GM21528 (cell line): ENCODE measurements at regions not wholly inside any gene's neighbourhood (a gene's known extent, or its start where the extent isn't known, plus 50 kb on each side); places are given as distances from the start of the nearest gene placed in this dataset.
A peak's percentile ranks its signal among the peaks of the same experiment; 100 is the strongest.
"Not testable (repeated sequence)": the region's sequence is repeated elsewhere in the genome, so short reads cannot be mapped to it uniquely, and the experiment has no call there.

ENCODE experiments used
- ATAC-seq: cut with Tn5 transposase; IDR thresholded peaks from one replicate; pipeline ENCODE4 v1.9.1; 2021; ENCODE audit warnings: mild to moderate bottlenecking, moderate library complexity; ENCODE audit not compliant: unreplicated experiment, low FRiP score

DNA sequence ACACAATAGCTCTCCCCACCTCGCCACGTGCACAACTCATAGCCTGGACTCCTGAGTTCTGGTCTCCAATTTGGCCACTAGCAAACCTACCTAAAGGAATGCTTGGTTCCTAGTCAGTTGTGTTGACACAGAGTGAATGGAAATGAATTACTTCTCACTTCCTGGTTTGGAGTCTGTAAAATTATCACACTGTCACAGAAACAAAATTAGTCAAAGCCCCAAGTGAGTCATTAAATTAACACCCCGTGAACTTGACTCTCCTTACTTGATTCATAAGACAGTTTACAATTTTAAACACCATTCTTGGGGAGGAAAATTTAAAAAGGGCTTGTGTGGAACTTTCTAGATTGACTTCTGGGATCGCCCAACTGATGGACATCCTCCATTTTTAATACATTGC lies 276.2 kb upstream of the CTNNB1 start:
- ATAC-seq, result no peak

DNA sequence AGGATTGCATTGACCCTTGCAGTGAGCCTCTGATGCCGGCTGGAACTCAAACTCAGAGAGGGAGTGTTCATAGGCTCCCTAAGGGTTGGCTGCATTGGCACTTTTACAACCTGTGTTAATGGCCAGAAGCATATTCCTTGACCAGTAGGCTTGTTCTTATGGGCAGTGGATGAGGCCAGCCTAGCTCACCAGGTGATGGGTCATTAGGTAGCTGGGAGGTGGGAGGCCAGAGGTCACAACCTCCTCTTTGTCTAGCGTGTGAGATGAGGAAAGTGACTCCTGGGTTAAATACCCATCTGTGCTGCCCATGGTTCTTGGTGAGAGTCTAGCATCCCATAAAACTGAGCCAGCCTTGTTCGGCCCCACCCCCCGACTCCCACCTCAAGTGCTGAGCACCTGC lies 275.7 kb upstream of the CTNNB1 start:
- no peak for ATAC-seq

DNA sequence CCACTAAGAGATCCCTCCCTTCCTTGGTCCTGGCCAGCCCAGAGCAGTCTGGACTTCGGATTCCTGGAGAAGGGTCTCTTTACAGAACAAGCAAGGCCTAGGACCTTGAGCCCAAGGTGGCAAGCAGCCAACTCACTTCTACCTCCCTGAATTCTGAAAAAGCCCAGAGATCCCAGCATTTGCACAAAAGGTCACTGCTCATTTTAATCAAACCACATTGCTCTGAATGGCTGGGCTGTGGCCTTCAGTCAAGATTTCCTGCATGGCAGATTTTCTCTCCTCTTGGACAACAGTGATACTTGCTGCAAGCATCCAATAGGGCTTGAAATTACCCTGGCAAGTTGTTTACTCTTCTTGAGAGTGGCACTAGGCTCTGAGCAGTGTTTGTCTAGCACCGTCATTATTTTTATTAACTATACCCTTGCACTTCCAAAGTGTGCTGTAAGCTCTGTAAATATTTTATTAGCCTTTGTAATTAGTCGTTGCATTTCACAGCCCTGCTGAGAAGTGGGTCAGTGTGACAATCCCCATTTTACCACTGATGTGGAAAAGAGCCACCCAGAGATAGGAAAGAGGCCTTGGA lies 274.7 kb upstream of the CTNNB1 start:
- no peak for ATAC-seq

DNA sequence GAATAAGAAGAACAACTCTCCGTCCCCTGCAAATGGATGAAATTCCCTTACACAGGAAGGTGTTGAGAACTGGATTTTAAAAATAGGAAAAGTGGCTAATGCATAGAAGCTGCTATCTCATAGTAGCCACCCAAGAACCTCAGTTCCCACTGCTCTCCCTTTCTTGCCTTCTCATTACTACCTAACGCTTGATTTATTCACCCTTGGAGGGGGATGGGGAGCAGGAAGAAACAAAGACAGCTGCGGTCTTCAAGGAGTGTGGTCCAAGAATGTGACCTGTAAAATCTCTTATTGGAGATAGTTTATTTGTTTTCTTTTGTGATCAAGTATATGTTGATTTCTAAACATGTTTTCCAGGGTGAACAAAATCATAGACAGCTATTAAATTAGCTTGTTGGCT lies 274.1 kb upstream of the CTNNB1 start:
- no peak for ATAC-seq

DNA sequence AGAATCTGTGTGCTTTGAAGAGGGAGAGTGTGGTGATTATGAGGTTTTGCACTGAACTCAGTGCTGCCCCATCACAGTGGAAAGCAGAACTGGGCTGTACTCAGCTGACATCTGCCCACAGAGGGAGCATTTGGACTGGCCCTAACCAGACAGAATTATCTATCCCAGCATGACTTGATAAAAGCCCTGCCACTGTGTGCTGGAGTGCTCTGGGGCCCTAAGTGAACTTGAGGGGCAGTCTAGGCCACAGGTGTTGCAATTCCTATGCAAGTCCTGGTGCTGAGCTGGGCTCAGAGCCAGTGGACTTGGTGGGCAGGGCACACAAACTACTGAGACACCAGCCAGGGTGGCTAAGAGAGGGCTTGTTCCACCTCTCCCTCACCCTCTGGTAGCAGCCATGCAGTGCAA lies 269.2 kb upstream of the CTNNB1 start:
- no peak for ATAC-seq

DNA sequence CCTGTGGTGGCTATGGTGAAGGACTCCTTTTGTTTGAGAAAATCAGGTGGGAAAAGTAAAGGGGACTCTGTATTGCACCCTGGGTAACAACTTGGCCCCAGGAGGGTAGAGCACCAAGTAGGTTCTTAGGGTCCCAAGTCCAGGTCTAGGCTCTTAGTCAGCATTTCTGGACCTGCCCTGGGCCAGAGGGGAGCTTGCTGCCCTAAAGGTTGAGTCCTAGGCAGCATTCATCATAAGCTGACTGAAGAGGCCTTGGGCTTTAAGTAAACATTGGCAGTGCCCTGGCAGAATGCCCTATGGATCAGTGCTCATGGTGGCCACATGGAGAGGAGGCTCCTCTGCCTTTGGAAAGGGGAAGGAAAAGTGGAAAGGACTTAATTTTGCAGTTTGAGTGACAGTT lies 268.5 kb upstream of the CTNNB1 start:
- no peak for ATAC-seq

DNA sequence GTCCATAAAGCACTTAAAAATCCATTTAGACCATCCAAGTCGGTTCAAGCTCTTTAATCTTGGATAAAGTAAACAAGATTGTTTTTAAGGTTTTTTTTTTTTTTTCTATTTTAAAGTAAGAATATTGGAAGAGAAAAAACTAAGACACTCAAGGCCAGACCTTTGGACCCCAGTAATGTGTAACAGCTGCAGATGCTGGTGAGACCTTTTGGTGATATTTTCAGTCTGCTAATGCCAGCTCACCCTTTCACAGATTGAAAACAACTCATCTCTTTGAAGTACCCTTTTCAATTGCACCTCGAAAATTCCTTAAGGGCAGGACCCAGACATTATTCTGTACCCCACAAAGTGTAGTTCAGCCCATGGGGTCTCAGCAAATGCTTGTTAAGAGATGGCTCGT lies 260.7 kb upstream of the CTNNB1 start:
- no peak for ATAC-seq

DNA sequence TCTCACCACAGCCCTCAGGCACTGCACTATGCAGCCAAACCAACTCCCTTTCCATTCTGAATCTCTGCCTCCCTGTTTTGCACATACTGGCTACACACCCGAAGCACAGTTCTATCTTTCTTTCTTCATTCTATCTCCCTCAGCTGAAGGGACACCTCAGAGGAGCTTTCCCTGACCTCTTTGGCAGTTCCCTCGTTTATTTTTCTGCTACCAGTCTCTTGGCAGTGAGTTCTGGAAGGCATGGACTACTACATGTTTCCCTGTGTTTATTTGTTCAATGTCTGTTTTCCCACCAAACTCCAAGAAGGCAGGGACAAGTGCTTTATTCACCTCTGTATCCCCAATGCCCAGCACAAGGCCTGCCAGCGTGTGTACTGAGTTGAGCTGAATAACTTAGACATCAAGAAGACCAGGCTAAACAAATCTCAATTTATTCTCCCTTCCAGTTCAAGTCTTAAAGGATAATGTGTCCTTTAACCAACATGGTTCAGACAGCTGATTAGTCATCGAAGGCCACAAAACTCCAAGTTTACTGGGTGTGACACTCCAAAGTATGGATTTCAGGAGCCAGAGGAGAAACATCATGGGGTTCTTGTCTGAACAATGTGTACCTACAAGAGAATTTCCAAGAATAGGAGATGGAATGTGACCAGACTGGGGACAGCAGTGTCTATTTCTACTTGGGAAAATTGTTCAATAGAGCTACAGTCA lies 260.1 kb upstream of the CTNNB1 start:
- ATAC-seq, result no peak

DNA sequence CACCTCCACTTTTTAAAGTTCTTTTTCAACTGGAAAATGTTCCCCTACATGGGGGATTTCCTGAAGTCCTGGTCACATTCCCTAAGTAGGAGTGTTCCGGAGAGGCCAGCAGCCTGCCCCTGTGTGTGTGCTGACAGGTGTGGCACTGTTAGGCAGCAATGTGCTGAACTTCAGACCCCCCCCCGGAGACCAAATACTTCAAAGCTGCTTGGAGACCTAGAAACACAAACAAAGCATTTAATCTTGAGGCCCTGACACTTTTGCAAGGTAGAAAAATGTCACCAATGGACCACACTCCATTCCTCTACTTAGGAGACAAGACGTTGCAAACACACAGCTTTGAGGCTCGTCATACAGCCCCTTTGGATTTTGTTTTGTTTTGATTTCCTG lies 259.6 kb upstream of the CTNNB1 start:
- ATAC-seq, result no peak

DNA sequence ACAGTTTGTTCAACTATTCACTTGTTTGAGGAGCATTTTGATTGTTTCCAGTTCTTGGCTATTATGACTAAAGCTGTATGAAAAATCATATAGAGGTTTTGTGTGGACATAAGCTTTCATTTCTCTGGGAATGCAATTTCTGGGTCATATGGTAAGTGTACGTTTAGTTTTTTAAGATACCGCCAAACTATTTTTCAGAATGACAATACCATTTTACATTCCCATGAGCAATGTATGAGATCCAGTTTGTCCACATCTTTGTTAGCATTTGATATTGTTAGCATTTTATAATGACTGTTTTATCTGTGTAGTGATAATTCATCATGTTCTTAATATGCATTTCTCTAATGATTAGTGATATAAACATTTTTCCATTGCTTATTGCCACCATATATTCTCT lies 258.7 kb upstream of the CTNNB1 start:
- no peak for ATAC-seq

DNA sequence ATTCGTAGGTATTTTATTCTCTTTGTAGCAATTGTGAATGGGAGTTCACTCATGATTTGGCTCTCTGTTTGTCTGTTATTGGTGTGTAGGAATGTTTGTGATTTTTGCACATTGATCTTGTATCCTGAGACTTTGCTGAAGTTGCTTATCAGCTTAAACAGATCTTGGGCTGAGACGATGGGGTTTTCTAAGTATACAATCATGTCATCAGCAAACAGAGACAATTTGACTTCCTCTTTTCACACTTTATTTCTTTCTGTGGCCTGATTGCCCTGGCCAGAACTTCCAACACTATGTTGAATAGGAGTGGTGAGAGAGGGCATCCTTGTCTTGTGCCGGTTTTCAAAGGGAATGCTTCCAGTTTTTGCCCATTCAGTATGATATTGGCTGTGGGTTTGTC lies 252.3 kb upstream of the CTNNB1 start:
- ATAC-seq, result not testable (repeated sequence)

DNA sequence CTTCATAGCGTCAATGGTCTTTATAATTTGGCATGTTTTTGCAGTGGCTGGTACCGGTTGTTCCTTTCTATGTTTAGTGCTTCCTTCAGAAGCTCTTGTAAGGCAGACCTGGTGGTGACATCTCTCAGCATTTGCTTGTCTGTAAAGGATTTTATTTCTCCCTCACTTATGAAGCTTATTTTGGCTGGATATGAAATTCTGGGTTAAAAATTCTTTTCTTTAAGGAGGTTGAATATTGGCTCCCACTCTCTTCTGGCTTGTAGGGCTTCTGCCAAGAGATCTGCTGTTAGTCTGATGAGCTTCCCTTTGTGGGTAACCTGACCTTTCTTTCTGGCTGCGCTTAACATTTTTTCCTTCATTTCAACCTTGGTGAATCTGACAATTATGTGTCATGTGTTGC lies 250.0 kb upstream of the CTNNB1 start:
- ATAC-seq, result not testable (repeated sequence)

DNA sequence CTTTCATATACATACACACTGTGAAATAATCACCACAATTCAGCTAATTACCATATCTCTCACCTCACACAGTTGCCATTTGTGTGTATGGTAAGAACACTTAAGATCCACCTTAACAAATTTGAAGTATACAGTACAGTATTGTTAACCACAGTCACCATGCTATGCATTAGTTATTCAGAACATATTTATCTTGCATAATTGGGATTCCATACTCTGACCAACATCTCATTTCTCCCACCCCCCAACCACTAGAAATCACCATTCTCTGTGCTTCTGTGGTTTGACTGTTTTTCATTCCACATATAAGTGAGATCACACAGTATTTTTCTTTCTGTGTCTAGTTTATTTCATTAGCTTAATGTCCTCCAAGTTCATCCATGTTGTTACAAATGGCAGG lies 247.7 kb upstream of the CTNNB1 start:
- ATAC-seq, result no peak

DNA sequence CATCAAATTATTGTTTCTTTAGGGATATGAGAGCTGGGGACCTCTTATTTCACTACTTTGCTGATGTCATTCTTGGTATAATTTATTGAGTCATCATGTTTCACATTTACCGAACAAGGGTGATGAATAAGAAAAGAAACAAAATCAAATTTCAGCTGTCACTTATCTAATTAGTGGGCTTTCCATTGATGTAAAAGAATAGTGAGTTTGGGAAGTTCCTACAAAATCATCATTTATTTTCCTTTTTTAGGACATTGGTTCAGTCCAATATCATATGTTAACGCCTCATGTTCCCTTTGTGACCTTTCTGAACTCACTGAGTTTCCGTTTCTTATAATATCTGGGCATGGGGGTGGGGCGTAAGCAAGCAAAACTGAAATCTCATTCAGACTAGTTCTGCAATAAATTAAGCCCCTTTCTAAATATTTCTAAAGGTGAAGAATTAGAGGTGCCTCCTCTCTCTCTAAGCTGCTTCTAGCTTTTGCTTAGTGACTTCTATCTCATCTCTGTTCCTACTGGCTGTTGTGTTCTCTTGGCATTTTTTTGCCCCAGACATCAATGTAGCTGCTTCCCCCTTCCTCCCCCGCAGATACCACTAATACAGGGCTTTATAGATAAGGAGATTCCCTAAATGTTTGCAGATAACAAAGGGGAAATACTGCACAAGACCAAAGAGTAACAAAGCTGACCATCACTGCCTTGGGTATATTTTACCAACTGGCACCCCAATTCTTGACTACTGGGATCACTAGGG lies 238.0 kb upstream of the CTNNB1 start:
- ATAC-seq, result no peak

DNA sequence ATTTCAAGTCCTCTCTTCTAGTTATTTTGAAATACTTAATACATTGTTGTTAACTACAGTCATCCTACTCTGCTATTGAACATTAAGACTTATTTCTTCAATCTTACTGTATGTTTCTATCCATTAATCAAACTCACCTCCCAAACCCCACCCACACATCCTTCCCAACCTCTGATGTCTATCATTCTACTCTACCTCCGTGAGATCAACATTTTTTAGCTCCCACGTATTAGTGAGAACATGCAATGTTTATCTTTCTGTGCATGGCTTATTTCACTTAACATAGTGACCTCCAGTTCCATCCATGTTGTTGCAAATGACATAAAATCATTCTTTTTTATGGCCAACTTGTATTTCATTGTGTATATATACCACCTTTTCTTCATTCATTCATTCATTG lies 236.6 kb upstream of the CTNNB1 start:
- ATAC-seq, result no peak

DNA sequence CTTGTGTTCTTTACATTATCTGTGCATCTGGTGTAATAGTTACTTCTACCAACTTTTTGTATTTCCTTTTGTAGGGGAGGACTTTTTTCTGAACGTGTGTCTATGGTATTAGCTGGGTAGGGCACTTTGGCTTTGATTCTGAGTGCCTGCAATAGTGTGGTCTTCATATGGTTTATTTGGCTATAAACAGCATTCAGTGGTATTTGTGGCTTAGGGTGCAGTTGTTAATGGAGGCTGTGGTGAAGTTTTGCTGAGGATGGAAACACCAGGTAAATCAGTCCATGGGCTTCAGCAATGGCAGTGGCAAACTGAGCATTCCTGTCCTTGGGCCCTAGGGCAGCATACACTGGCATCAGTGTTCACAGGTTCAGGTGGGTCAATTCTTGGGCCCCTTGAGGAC lies 230.6 kb upstream of the CTNNB1 start:
- no peak for ATAC-seq

DNA sequence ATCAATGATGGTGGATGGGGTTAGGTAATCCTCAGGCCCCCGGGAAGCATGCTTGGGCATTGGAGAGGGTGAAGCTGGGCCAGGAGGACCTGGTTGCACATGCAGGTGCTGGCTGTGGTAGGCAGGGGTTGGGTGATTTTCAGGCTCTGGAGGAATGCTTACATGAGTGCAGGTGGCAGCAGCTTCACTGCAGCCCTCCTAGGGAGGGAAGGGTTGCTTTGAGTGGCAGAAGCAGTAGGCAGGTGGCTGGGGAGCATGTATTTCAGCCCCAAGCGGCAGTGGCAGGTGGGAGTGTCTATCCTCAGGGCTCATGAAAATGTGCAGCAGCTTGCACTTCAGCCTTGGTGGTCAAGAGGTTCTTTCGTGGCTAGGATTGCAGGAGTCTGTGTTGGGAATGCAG lies 230.0 kb upstream of the CTNNB1 start:
- ATAC-seq, result no peak

DNA sequence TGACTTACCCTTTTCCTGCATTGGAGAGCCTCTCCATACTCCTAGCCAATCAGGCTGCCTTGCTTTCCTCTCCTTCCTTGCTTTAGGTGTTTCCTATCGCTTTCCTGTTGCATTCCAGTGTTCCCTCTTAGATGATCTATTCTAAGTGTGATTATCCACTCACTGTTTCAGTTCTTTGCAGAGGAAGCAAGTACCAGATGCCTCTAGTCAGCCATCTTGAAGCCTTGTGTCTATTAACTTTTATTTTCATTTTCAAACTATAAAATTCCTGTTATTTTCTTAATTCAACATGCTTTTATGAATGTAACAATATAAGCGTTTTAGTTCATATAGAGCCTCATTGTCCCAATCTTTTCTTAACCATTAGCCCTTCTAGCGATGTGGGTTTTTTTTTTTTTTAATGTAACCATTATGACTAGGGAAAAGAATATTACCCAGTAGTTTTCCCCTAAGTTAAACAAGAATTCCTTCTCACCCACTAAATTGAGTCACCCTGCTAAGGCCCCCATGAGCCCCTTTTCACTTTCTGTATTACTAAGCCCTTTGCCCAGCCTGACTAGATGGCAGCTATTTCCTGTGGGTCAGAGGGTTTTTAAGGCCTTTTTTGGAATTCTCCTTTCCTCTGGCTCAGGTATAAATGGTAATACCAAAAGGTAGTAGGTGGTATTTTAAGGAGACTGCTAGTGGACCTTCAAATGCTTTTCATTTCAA lies 229.4 kb upstream of the CTNNB1 start:
- no peak for ATAC-seq

DNA sequence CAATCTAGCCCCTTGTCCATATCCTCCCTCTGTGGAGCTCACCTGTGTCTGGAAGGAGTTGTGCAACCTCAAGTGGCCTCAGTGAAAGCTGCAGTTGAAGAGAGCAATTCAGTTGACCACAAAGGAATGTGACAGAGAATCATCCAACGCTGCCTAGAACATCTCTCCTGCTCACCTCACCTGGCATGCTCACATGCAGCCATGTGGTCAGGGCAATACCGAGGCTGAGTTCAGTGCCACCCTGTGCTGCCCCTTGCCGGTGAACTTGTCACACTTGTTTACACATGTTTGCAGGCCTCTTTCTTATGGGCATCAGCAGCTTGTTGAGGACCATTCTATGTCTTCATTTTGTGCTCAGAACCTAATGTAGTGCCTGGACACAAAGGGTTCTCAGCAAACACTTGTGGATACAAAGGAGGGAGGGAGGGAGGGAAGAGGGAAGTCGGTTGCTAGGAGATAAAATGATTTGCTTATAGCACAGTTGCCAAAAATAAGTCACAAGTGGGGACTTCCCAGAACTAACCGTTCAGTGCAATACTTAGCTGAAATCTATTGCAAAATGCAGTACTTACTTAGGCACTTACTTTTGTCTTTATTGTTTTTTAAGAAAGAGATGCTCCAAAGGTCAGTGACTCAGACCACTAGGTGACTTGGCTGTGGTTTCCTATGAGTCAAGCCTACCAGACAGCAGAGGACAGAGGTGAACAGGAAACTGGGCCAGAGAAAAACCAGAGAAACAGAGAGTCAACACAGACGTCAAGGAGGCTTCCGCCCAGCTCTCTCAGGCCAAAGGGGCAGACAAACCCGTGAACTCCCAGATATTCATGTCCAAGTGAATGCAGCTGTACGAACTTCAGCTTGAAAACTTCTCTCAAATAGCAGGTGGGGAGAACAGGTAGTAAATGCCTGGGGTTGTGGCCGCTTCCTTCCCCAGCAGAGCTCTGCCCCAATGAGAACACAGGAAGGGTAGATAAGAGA lies 227.8 kb upstream of the CTNNB1 start:
- peak; percentile 97 for ATAC-seq

DNA sequence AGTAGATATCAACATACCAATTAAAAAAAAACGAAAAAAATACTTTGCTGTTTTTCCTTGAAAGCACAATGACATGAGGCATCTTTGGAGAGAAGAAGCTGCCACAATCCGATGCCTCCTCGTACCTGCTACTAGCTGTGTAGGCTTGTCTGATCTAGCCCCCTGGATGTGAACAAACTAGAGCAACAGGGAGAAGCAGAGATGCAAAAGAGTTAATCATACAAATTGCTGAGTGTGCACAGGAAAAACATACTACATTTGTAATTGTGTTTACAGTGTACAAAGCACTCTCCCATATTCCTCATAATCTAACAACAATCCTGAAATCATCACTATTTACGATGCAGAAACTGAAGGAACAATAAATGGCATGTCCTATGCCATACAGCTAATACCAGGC lies 227.0 kb upstream of the CTNNB1 start:
- no peak for ATAC-seq
